GM20000 (cell line): ENCODE measurements at regions not wholly inside any gene's neighbourhood (a gene's known extent, or its start where the extent isn't known, plus 50 kb on each side); places are given as distances from the start of the nearest gene placed in this dataset.
"Not testable (repeated sequence)": the region's sequence is repeated elsewhere in the genome, so short reads cannot be mapped to it uniquely, and the experiment has no call there.

Source experiments
- DNase-seq: peaks from one replicate; pipeline ENCODE4 v3.0.0; 2012; ENCODE audit warnings: low spot score
- CTCF ChIP-seq: IDR thresholded peaks from 2 replicates; pipeline ENCODE4 v1.5.1; 2012; ENCODE audit warnings: mild to moderate bottlenecking, control low read depth; ENCODE audit errors: extremely low read depth, missing control alignments

GRCh38 chr18:45339810-45340550, 275.3 kb upstream of the SLC14A2 start:
- DNase-seq: no peak
- no peak for TF ChIP-seq CTCF

GRCh38 chr18:45340884-45341283, 274.4 kb upstream of the SLC14A2 start:
- no peak for DNase-seq
- no peak for TF ChIP-seq CTCF

GRCh38 chr18:45341454-45341853, 273.8 kb upstream of the SLC14A2 start:
- DNase-seq: no peak
- TF ChIP-seq CTCF: no peak

- DNase-seq: no peak
- no peak for TF ChIP-seq CTCF
Observed at GRCh38 chr18:45342166-45342565, 273.1 kb upstream of the SLC14A2 start.

GRCh38 chr18:45342653-45343052, 272.6 kb upstream of the SLC14A2 start:
- no peak for DNase-seq
- TF ChIP-seq CTCF: no peak

- TF ChIP-seq CTCF: no peak
- DNase-seq: no peak
Observed at GRCh38 chr18:45343365-45343764, 271.9 kb upstream of the SLC14A2 start.

GRCh38 chr18:45344680-45345079, 270.6 kb upstream of the SLC14A2 start:
- DNase-seq: not testable (repeated sequence)

GRCh38 chr18:45349019-45349418, 266.3 kb upstream of the SLC14A2 start:
- no peak for TF ChIP-seq CTCF
- no peak for DNase-seq
